ENCODE measurements at regions not wholly inside any gene's neighbourhood (a gene's known extent, or its start where the extent isn't known, plus 50 kb on each side); places are given as distances from the start of the nearest gene placed in this dataset.

DNA sequence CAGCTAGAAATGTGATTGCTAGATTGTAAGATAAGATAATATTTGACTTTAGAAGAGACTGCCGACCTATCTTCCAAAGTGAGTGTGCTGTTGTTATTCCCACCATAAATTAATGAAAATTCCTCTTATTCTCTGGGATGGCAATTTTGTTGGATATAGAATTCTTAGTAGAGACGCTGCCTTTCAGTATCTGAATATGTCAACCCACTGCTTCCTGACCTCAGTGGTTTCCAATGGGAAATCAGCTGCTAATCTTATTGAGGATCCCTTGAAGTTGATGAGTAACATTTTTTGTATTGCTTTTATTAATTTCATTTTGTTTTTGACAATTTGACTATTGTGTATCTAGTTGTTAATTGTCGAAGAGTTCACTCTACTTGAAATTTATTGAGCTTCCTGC, 313.0 kb downstream of the BMP2 start:
- DNase-seq (ENCODE audit: low spot score), result no peak

DNA sequence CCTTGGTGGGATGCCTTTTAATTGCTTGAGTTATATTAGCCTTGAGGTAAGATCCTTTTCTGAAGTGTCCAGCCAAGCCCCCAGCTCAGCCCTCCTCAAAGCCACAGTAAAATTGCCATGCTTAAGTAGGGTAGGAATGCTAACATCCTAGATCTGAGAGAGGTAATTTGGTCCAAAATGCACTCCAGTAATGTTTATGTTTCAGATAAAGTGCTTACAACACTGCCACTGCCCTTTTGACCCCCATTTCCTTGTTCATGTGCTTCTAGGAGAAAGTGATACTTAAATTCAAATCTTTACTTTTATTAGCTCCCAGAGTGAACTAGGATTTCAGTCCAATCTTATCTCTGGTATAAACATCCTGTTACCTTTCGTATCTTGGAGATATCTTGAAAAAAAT, 318.0 kb downstream of the BMP2 start:
- no peak for DNase-seq (ENCODE audit: low spot score)

DNA sequence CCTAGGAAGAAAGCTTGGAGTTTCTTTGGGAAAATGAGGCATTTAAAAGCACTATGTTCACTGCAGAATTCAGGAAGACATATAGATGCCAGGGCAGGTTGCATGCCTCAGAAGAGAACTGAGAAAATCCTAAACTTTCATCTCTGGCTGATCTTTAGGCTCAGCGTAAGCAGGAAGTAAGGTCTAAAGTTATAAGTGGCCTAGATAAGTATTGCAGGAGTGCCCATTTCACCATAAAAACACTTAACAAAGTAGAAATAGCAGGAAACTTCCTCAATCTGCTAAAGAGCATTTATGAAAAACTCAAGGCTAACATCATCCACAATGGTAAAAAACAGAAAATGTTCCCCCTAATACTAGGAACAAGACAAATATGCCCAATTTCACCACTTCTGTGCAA, 320.3 kb downstream of the BMP2 start:
- DNase-seq (ENCODE audit: low spot score), result no peak

DNA sequence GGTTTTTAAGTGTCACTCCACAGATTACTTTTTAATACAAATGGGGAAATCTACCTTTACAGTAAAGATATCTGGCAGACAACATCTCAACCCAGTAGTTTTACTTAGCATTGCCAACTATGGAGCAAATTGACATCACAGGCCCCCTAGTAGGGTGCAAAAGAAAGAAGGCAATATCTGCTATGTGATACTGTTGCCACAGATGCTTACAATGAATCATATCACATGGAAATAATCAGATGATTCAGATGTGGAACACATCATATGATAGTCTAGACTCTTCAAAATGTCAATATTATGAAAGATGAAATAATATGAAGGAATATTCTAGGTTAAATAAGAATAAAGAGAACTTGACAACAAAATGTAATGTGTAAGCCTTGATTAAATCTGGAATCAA, 322.5 kb downstream of the BMP2 start:
- no peak for DNase-seq (ENCODE audit: low spot score)

DNA sequence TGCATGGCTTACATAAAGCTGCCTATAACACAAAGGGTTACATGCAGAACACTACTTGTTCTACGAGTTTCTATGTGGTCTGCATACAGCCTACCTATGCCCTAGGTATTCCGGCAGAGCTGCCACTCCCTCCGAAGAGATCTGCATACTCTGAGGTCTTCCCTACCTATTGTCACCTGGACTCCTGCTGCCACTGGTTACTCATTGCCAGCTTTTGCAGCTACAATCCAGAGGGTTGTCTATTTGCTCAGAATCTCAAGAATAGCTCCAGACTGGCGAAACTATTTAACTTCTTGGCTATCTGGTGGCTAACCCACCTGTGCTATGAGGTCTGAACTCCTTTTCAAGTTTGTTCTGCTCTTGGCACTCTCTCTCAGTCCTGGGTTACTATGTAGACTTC, 323.3 kb downstream of the BMP2 start:
- DNase-seq (ENCODE audit: low spot score), result no peak

DNA sequence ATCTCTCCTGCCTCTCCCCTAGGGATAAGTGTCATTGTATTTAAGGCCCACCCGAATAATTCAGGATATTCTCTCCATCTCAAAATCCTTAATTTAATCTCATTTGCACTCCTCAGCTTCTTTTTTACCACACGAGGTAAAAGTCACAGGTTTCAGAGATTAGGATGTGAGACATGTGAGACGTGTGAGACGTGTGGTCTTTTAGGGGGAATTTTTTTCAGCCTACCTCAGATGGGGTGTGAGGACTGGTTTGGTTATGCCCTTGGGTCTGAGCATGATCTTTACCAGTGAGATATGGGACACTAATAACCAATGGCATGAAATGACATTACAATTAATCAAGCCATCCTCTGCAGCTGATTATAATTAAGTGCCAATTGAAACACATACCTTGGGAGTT, 324.2 kb downstream of the BMP2 start:
- no peak for DNase-seq (ENCODE audit: low spot score)

DNA sequence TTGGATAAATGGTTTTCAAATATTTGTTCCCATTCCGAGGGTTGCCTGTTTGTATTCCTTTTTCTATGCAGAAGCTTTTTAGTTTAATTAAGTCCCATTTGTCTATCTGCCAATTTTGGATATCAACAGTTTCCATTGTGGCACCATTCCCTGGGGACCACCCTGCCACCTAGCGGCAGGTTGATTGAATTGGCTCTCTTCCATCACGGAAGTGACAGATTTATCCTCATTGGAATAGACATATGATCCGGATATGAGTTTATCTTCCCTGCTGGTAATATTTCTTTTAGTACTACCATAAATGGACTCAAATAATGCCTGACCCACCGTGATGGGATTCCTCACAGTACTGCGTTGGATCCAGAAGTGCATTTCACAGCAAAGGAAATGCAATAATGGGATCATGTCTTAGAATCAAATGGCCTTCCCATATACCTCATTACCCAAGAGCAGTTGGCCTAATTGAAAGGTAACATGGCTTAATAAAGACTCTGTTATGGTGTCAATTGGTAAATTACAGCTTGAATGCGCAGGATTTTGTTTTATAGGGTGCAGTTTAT, 327.0 kb downstream of the BMP2 start:
- no peak for DNase-seq (ENCODE audit: low spot score)

- DNase-seq (ENCODE audit: low spot score), result no peak
These were observed 339.4 kb downstream of the BMP2 start for GRCh38 chr20:7106910-7107309.

DNA sequence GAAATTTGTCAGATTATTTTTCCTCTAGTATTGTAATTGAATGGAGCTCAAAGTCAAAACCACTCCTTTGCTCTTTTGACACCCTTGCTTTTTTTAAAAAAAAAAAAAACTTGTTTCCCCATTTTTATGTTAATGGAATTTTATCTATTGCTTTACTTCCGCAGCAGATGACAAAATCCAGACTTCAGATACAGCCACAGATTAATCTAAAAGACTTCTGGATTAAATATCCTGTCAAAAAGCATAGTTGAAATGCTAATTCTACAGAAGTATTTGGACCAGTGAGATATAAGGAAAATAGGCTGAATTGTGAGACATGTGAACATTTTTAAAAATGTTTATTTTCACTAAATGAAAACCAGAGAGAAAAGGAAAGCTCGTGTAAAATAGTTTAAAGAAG, 341.4 kb downstream of the BMP2 start:
- DNase-seq (ENCODE audit: low spot score), result no peak

GRCh38 chr20:7113577-7114466, 346.3 kb downstream of the BMP2 start:
- DNase-seq (ENCODE audit: low spot score), result peak; percentile 7

- DNase-seq (ENCODE audit: low spot score), result no peak
These were observed 356.0 kb downstream of the BMP2 start for GRCh38 chr20:7123457-7123856.

GRCh38 chr20:7124120-7124519, 356.6 kb downstream of the BMP2 start:
- no peak for DNase-seq (ENCODE audit: low spot score)

DNA sequence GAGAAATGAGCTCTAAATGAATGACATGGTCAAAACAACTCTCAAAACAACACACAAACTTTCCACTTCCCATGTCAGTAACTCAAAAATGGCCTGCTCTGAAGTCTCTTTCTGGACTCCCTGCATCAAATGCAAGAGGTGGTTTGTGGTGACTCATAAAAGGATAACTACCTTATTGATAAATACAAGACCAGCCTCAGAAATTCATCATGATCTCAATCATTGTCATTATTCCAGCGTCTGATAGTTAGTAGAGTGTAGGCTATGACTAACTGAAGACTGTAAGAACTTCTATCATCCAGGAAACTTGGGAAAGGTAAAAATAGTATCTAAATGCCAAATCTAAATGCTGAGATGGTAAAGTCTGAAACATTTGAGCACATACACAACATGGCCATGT, 369.4 kb downstream of the BMP2 start:
- no peak for DNase-seq (ENCODE audit: low spot score)

DNA sequence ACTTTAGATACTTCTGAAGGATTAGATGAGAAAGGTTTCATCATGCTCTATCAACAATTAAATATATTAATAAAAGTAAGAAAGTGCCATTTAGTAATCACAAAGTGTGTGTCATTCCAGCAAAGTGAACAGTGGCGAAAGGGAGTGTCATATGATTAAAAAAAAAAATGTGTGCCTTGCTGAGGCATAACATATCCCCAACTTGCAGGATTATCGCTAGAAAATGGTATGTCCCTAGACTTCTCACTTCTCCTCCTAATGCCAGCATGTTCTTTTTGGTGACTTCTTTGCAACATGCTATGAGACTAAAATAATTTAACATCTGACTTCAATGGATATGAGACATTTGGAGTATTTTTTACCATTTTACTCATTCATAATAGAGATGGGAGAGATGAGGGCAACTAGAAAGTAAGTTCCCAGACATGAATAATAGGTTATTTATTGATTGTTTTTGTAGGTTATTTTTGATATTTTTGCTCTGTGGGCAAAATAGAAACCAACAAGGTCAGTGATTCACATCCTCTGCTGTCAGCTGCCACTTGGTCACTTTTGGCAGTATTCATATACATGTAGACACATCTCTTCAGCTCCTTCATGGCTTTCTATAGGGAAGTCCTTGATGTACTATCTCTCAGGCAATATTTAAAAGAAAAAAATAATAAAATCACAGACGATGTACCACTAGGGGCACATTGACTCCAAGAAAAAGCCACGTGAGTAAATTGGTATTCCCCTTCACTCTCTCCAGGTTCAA, 370.1 kb downstream of the BMP2 start:
- DNase-seq (ENCODE audit: low spot score), result no peak

GRCh38 chr20:7144464-7144863, 377.0 kb downstream of the BMP2 start:
- no peak for DNase-seq (ENCODE audit: low spot score)

DNA sequence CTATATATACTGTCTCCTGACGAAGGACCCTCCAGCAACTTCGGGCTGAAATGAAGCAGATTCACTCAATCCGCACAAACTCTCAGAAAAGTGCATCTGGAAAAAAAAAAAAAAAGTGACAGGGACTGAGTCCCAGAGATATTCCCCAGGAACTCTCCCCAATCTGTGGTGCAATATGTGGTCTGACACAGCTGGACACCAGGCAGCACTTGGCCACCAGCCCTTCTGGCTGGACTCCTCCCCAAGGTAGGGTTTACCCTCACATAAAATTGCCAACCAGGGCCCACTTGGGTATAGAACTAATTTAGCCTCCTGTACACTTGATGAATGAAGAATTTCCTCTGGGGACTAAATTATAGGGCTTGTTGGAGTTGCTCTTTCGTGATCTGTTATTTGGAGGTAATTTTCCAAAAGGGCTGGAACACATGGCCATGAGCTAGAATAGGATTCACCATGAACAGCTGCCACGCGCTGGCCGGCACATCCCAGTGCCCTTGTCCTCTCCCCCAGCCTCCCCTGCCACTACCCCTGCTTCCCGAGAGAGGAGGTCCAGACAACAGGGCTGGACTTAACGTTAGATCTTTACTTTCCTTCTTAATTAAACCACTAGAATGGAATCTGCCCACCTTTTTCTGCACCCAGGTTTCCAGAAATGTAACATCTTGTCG, 379.2 kb downstream of the BMP2 start:
- no peak for DNase-seq (ENCODE audit: low spot score)

GRCh38 chr20:7147220-7147601, 379.7 kb downstream of the BMP2 start:
- DNase-seq (ENCODE audit: low spot score), result no peak

DNA sequence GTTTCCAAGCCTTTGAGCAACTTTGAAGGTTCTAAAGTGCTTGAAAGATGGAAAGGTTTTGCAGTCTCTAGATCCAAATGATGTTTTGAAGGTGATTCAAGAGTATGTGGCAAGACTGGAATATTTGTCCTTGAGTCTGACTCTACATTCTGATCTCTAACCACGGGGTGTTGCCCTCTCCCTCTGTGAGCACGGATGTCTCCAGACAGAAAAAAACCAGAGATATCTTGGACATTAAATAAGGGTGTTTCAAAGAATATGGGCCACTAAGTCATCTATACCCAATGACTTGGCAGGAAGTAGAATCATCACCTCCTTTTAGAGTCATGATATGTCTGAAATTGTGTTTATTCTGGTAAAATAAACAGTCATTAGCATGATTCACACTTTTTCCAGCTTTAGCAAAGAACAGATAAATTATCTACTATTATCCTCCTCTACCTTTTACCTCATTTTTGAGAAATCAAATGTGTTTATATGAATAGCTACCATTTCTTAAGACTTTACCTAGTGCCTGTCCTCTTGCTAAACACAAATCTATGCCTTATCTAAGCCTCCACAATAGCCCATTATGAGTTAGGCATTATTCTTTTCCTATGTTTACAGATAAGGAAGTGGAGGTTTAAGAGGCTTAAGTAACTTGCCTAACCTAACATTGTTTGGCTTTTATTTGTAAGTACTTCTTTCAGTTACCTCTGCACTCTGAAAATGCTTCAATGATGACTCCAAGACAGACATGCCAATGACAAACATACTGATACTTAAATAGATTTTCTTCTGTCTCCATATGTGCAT, 384.4 kb downstream of the BMP2 start:
- no peak for DNase-seq (ENCODE audit: low spot score)

DNA sequence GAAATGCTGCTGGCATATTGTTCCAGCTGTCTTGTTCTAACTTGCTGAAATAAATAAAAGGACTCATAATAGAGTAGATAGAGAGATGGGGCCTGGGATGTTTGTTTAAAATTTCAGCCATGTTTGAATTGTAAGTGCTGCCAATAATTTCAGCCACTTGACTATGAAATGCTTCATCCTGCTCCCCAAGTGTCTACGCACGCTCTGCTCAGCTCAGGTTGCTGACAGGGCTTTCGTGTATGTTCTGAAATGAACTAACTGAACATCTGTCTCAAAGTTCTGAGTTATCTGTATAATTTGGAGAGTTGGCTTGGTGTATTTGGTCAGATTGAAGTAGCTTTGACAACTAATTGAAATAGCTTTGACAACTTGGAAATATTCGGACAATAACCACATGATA, 387.8 kb downstream of the BMP2 start:
- DNase-seq (ENCODE audit: low spot score), result no peak

- no peak for DNase-seq (ENCODE audit: low spot score)
These were observed 388.3 kb downstream of the BMP2 start for GRCh38 chr20:7155794-7156193.

DNA sequence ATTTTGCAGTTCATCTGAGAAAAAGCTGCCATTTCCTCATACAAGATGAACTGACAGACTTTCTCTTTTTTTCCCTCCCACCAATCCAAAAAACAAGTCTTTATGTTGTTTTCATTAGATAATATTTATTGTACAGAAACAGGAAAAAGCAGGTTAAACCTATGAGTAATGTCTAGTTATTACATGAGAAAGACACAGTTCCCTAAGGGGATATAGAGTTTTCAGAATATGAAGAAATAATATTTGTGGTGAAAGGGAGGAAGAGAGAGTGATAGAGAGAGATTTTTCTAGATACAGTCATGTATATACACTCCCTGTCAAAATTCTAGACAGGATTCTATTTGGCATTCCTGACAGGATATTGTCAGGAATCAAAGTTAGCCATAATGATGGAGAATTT, 392.4 kb downstream of the BMP2 start:
- DNase-seq (ENCODE audit: low spot score), result no peak

- DNase-seq (ENCODE audit: low spot score), result peak; percentile 1
These were observed 394.2 kb downstream of the BMP2 start for GRCh38 chr20:7161690-7162089.
